Kidney (tissue), 13 donors: ENCODE measurements at regions not wholly inside any gene's neighbourhood (a gene's known extent, or its start where the extent isn't known, plus 50 kb on each side); places are given as distances from the start of the nearest gene placed in this dataset.

Source experiments
- DNase-seq, 5 donors: peaks; one replicate each; pipeline ENCODE4 v3.0.0-alpha.2; 2013 to 2020
- FAIRE-seq: peaks from 2 replicates; lab custom pipeline; 2012; peaks lifted over from hg19 to GRCh38; lab: Jason Lieb, UNC
- H3K27ac ChIP-seq, 2 donors: one replicate each; pipeline ENCODE4 v1.7.0; 2013; ENCODE audit warnings: low read depth in 2 of 2, low read length in 2 of 2, inconsistent platforms in 1 of 2
- H3K27me3 ChIP-seq: one replicate; pipeline ENCODE4 v1.7.1; 2013; ENCODE audit warnings: low read length, inconsistent platforms; ENCODE audit not compliant: control insufficient read depth, insufficient read depth
- H3K36me3 ChIP-seq, 3 donors: one replicate each; pipeline versions ENCODE4 v1.7.0 to v1.7.1; 2013; ENCODE audit warnings: low read length in 3 of 3, control low read depth in 1 of 3, inconsistent platforms in 1 of 3; ENCODE audit not compliant: insufficient read depth in 3 of 3, control insufficient read depth in 2 of 3
- H3K4me1 ChIP-seq, 3 donors: one replicate each; pipeline versions ENCODE4 v1.7.0 to v1.7.1; 2013; ENCODE audit warnings: low read length in 3 of 3, inconsistent platforms in 1 of 3, low read depth in 1 of 3; ENCODE audit not compliant: control insufficient read depth in 2 of 3, insufficient read depth in 2 of 3
- H3K4me3 ChIP-seq, 3 donors: one replicate each; pipeline versions ENCODE4 v1.7.0 to v1.8.1; 2013; ENCODE audit warnings: low read length in 3 of 3, control low read depth in 1 of 3, inconsistent platforms in 1 of 3
- H3K9ac ChIP-seq, 3 donors: one replicate each; pipeline versions ENCODE4 v1.7.0 to v1.7.1; 2013; ENCODE audit warnings: low read length in 3 of 3, control low read depth in 1 of 3, inconsistent platforms in 1 of 3
- H3K9me3 ChIP-seq, 3 donors: one replicate each; pipeline versions ENCODE4 v1.7.0 to v1.7.1; 2013; ENCODE audit warnings: low read length in 3 of 3, control low read depth in 1 of 3, inconsistent platforms in 1 of 3; ENCODE audit not compliant: control insufficient read depth in 2 of 3, insufficient read depth in 1 of 3
- intact Hi-C: fragments of 100-400 bp; cut with DNase I; formaldehyde crosslinking; loops from one replicate; pipeline ENCODE4 v1.11.1; 2022
- TF ChIP-seq, protein P1 (sequence below): IDR thresholded peaks from 3 replicates; pipeline ENCODE4 v1.5.1; 2012; ENCODE audit warnings: mild to moderate bottlenecking, moderate library complexity, borderline replicate concordance; ENCODE audit not compliant: insufficient read depth; ENCODE audit errors: extremely low read depth
- donor health status: control.
- donor health status: control.
- donor health status: control.
- donor health status: control.
- donor health status: control.
- donor health status: DM: yes; HTN: yes; CAD: no.
- donor health status: Normal renal cell carcinoma (clear cell type).

DNA sequence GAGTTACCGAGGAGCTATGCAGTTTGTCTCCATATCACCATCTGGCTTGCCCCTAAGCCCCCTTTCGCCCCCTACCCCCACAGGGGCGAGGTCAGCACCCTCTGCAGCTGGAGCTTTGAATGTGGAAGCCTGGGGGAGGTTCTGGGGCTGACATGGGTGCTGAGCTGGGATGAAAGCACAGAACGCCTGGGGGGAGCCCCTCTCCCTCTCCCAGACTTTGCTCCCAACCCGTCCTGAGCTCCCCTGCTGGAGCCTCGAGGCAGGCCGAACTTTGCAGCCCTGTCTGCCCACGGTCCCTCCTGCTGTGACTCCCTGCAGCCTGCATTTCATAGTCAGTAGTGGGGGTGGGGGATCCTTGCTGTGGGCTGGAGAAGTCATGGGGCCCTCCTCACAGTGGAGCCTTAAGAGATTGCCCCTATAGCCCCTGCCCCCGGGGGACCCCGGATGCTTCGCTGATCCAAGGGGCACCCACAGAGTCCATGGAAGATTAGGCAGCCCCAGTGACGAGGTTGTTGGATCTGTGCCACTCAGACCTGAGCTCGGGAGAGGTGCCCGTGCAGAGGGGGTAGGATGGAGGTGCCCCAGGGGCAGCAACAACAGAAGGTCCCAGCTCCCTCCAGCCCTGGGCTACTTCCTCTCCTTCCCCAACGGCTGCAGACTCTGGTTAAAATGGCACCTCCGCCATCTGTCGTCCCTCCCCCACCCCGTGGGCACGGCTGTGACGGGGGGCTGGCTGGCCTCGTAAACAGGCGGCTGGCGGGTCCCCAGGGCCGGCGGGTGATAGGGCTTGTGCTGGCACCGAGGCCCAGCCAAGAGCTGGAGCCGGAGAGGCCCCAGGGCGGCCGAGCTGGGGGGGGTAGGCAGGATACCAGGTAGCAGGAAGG, 162.0 kb downstream of the C9orf50 start:
- Histone ChIP-seq H3K36me3 (no peaks in the 10 kb centered on the region), H3K9me3 (no peaks in the 10 kb centered on the region), H3K27me3 (no peaks in the 10 kb centered on the region), H3K4me3 (no peak overlapping the region), H3K9ac (peak overlapping the region in 1 of 3 donors; percentile 67), H3K27ac (peak overlapping the region; percentile 90 to 94), H3K4me1 (peaks cover 5 to 32% (median 30%) of the 10 kb centered on the region in 3 donors)
- FAIRE-seq, result no peak
- intact Hi-C loops, result no loop called here
- DNase-seq, result peak; percentile 72 to 91 (median 82)
- TF ChIP-seq, protein P1, sequence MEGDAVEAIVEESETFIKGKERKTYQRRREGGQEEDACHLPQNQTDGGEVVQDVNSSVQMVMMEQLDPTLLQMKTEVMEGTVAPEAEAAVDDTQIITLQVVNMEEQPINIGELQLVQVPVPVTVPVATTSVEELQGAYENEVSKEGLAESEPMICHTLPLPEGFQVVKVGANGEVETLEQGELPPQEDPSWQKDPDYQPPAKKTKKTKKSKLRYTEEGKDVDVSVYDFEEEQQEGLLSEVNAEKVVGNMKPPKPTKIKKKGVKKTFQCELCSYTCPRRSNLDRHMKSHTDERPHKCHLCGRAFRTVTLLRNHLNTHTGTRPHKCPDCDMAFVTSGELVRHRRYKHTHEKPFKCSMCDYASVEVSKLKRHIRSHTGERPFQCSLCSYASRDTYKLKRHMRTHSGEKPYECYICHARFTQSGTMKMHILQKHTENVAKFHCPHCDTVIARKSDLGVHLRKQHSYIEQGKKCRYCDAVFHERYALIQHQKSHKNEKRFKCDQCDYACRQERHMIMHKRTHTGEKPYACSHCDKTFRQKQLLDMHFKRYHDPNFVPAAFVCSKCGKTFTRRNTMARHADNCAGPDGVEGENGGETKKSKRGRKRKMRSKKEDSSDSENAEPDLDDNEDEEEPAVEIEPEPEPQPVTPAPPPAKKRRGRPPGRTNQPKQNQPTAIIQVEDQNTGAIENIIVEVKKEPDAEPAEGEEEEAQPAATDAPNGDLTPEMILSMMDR, result no peak

DNA sequence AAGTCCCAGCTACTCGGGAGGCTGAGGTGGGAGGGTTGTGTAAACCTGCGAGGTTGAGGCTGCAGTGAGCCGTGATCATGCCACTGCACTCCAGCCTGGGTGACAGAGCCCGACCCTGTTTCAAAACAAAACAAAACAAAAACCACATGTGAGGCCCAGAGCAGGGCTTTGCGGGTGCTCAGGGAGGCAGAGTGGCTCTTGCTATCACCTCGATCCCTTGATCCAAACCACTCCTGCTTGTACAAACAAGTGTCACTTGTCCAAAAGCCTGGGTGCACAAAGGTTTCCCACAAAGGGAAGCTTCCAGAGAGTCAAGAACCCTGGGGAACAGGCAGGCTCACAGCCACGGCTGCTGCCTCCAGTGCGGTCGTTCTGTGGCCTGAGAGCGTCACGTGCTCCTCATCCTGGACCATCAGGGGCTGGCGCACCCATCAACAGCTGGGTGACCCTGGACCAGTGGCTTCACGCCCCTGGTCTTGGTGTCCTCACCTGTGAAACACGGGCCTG, 162.7 kb downstream of the C9orf50 start:
- Histone ChIP-seq H3K27me3 (no peaks in the 10 kb centered on the region), H3K27ac (peak overlapping the region; percentile 90 to 94), H3K9me3 (no peaks in the 10 kb centered on the region), H3K4me1 (peaks cover 5 to 32% (median 30%) of the 10 kb centered on the region in 3 donors), H3K9ac (peak overlapping the region in 1 of 3 donors; percentile 67), H3K4me3 (no peak overlapping the region), H3K36me3 (no peaks in the 10 kb centered on the region)
- DNase-seq (peak in 4 of 5 donors; percentile 57 to 83 (median 66)), FAIRE-seq (no peak)
- TF ChIP-seq, protein P1, result no peak
- intact Hi-C loops, result no loop called here

GRCh38 chr9:129457325-129457779, 163.5 kb downstream of the C9orf50 start:
- no peak for FAIRE-seq

More at GRCh38 chr9:129457325-129457779, 163.5 kb downstream of the C9orf50 start:
- no peak overlapping the region for H3K4me3 ChIP-seq
- H3K4me1 ChIP-seq, result peaks cover 5 to 32% (median 29%) of the 10 kb centered on the region in 3 donors
- no peaks in the 10 kb centered on the region for H3K36me3 ChIP-seq
- peak overlapping the region in 1 of 3 donors; percentile 67 for H3K9ac ChIP-seq
- intact Hi-C loops, result no loop called here
- H3K27me3 ChIP-seq, result no peaks in the 10 kb centered on the region
- H3K27ac ChIP-seq, result no peak overlapping the region
- H3K9me3 ChIP-seq, result no peaks in the 10 kb centered on the region
- DNase-seq, result no peak
- TF ChIP-seq, protein P1, result no peak
